ENCODE measurements at regions not wholly inside any gene's neighbourhood (a gene's known extent, or its start where the extent isn't known, plus 50 kb on each side); places are given as distances from the start of the nearest gene placed in this dataset.

GRCh38 chr18:37742436-37742835 lies 176.8 kb upstream of the CELF4 start:
- TF ChIP-seq CTCF (IDR thresholded peaks at IDR 0.05) (no peak), POLR2A (IDR thresholded peaks at IDR 0.05) (no peak), POLR2AphosphoS5 (IDR thresholded peaks at IDR 0.05) (no peak)

All from sigmoid colon (tissue), 4 donors.